H1 (cell line): ENCODE measurements at regions not wholly inside any gene's neighbourhood (a gene's known extent, or its start where the extent isn't known, plus 50 kb on each side); places are given as distances from the start of the nearest gene placed in this dataset.

Source experiments
- CTCF ChIA-PET: fragments of 300-600 bp; sonication (Branson Sonifier 250); formaldehyde crosslinking; loops from one replicate; lab custom pipeline; 2021; ENCODE audit not compliant: partially characterized antibody; lab: Charles Lee
- POLR2A ChIA-PET: fragments of 300-600 bp; sonication (Branson Sonifier 250); formaldehyde crosslinking; loops from one replicate; lab custom pipeline; 2021; ENCODE audit warnings: inconsistent platforms; ENCODE audit not compliant: partially characterized antibody; lab: Charles Lee
- DNase-seq, 2 experiments: peaks; one replicate each; pipeline versions ENCODE4 v3.0.0 to v3.0.0-alpha.2; 2010 to 2022; ENCODE audit warnings: low spot score in 2 of 2, low read depth in 1 of 2, mixed read lengths in 1 of 2
- FAIRE-seq: peaks from 2 replicates; lab custom pipeline; 2011; peaks lifted over from hg19 to GRCh38; lab: Jason Lieb, UNC
- H2AFZ ChIP-seq: 2 replicates; pipeline ENCODE4 v1.8.1; 2012; ENCODE audit warnings: low read length, inconsistent platforms
- H2AK5ac ChIP-seq: 2 replicates; pipeline ENCODE4 v1.6.1; 2013; ENCODE audit warnings: low read depth, low read length
- H2BK120ac ChIP-seq: replicated peaks from 2 replicates; pipeline ENCODE3; 2013; ENCODE audit warnings: low read depth, low read length, inconsistent platforms
- H2BK12ac ChIP-seq: 2 replicates; pipeline ENCODE4 v1.6.1; 2013; ENCODE audit warnings: low read depth, low read length
- H2BK15ac ChIP-seq: 2 replicates; pipeline ENCODE4 v1.6.1; 2013; ENCODE audit warnings: low read length
- H2BK20ac ChIP-seq: 2 replicates; pipeline ENCODE4 v1.6.1; 2013; ENCODE audit warnings: low read length
- H2BK5ac ChIP-seq: 2 replicates; pipeline ENCODE4 v1.6.1; 2013; ENCODE audit warnings: low read depth, low read length
- H3K14ac ChIP-seq: 2 replicates; pipeline ENCODE4 v1.6.1; 2013; ENCODE audit warnings: inconsistent platforms; ENCODE audit not compliant: insufficient read length
- H3K18ac ChIP-seq: 2 replicates; pipeline ENCODE4 v1.6.1; 2013; ENCODE audit warnings: low read length; ENCODE audit errors: extremely low read depth
- H3K23ac ChIP-seq: 2 replicates; pipeline ENCODE4 v1.6.1; 2013; ENCODE audit warnings: inconsistent platforms; ENCODE audit not compliant: insufficient read length
- H3K23me2 ChIP-seq: 2 replicates; pipeline ENCODE4 v1.6.1; 2013; ENCODE audit warnings: low read depth, low read length
- H3K27ac ChIP-seq: 2 replicates; pipeline ENCODE4 v1.6.1; 2011; ENCODE audit warnings: low read depth, low read length, inconsistent platforms
- H3K27me3 ChIP-seq, 4 experiments: replicated peaks in 1 of 4; 1 replicate in 1 of 4; 2 replicates in 3 of 4; pipeline versions ENCODE4 v1.6.1 to v1.8.1; 2011 to 2013; ENCODE audit warnings: low read length in 3 of 4, mild to moderate bottlenecking in 3 of 4, inconsistent platforms in 2 of 4, mixed read lengths in 2 of 4, moderate library complexity in 1 of 4; ENCODE audit not compliant: control insufficient read depth in 3 of 4, insufficient read depth in 3 of 4; ENCODE audit errors: extremely low read depth in 1 of 4
- H3K36me3 ChIP-seq, 4 experiments: 2 replicates each; pipeline versions ENCODE4 v1.6.1 to v1.8.1; 2011 to 2013; ENCODE audit warnings: mild to moderate bottlenecking in 4 of 4, low read length in 3 of 4, moderate library complexity in 2 of 4, control low read depth in 1 of 4, inconsistent platforms in 1 of 4; ENCODE audit not compliant: insufficient read depth in 4 of 4, control insufficient read depth in 2 of 4
- H3K4ac ChIP-seq: replicated peaks from 2 replicates; pipeline ENCODE3; 2013; ENCODE audit warnings: low read length, low read depth, mixed read lengths, inconsistent platforms; ENCODE audit not compliant: insufficient read length
- H3K4me1 ChIP-seq, 4 experiments: replicated peaks in 1 of 4; 1 replicate in 1 of 4; 2 replicates in 3 of 4; pipeline versions ENCODE4 v1.6.1 to v1.8.1; 2011 to 2013; ENCODE audit warnings: low read length in 3 of 4, inconsistent platforms in 2 of 4, mixed read lengths in 1 of 4; ENCODE audit not compliant: insufficient read depth in 4 of 4, control insufficient read depth in 3 of 4
- H3K4me2 ChIP-seq, 2 experiments: 2 replicates each; pipeline versions ENCODE4 v1.6.1 to v1.8.1; 2011 to 2013; ENCODE audit warnings: low read depth in 2 of 2, low read length in 2 of 2, control low read depth in 1 of 2, inconsistent platforms in 1 of 2, mild to moderate bottlenecking in 1 of 2; ENCODE audit not compliant: insufficient read depth in 1 of 2
- H3K4me3 ChIP-seq, 4 experiments: fragments of 200-600, 300-600 bp in 1 of 4; sonication (generic), shearing (Covaris generic), sonication (Bioruptor Twin) in 1 of 4; 2 replicates each; pipeline versions ENCODE4 v1.5.1 to v1.8.1; 2011 to 2016; ENCODE audit warnings: low read length in 4 of 4, low read depth in 3 of 4, control low read depth in 2 of 4, inconsistent platforms in 2 of 4, mild to moderate bottlenecking in 2 of 4, mixed read lengths in 1 of 4, moderate library complexity in 1 of 4; ENCODE audit not compliant: insufficient read depth in 2 of 4; ENCODE audit errors: extremely low read depth in 1 of 4
- H3K56ac ChIP-seq: replicated peaks from 2 replicates; pipeline ENCODE3; 2013; ENCODE audit warnings: low read depth, mild to moderate bottlenecking, mixed read lengths, low read length, inconsistent platforms; ENCODE audit not compliant: insufficient read length
- H3K79me1 ChIP-seq: 2 replicates; pipeline ENCODE4 v1.6.1; 2013; ENCODE audit warnings: low read depth, low read length, control low read depth
- H3K79me2 ChIP-seq, 2 experiments: 2 replicates each; pipeline versions ENCODE4 v1.6.1 to v1.8.1; 2012 to 2013; ENCODE audit warnings: low read length in 2 of 2, mild to moderate bottlenecking in 2 of 2, inconsistent platforms in 1 of 2; ENCODE audit not compliant: insufficient read depth in 2 of 2, control insufficient read depth in 1 of 2
- H3K9ac ChIP-seq, 4 experiments: replicated peaks in 1 of 4; 1 replicate in 1 of 4; 2 replicates in 3 of 4; pipeline versions ENCODE4 v1.6.1 to v1.8.1; 2011 to 2013; ENCODE audit warnings: low read depth in 3 of 4, low read length in 3 of 4, control low read depth in 2 of 4, mild to moderate bottlenecking in 2 of 4, moderate library complexity in 2 of 4, inconsistent platforms in 1 of 4; ENCODE audit errors: extremely low read depth in 1 of 4
- H3K9me3 ChIP-seq, 2 experiments: 2 replicates each; pipeline versions ENCODE4 v1.6.1 to v1.8.1; 2012 to 2013; ENCODE audit warnings: mild to moderate bottlenecking in 2 of 2, moderate library complexity in 2 of 2, control low read depth in 1 of 2, inconsistent platforms in 1 of 2, low read depth in 1 of 2, low read length in 1 of 2, mixed read lengths in 1 of 2; ENCODE audit not compliant: insufficient read depth in 2 of 2
- H4K20me1 ChIP-seq, 2 experiments: replicated peaks in 1 of 2; 2 replicates each; pipeline versions ENCODE3 to v1.8.1; 2011 to 2013; ENCODE audit warnings: inconsistent platforms in 2 of 2, low read length in 2 of 2, mild to moderate bottlenecking in 1 of 2; ENCODE audit not compliant: insufficient read depth in 2 of 2, control insufficient read depth in 1 of 2
- H4K5ac ChIP-seq: 2 replicates; pipeline ENCODE4 v1.6.1; 2013; ENCODE audit warnings: low read length, low read depth, mixed read lengths, inconsistent platforms; ENCODE audit not compliant: insufficient read length
- H4K8ac ChIP-seq: 2 replicates; pipeline ENCODE4 v1.8.0; 2013; ENCODE audit warnings: mild to moderate bottlenecking, moderate library complexity, low read length, inconsistent platforms; ENCODE audit not compliant: insufficient read depth; ENCODE audit errors: extremely low read depth
- H4K91ac ChIP-seq: replicated peaks from 2 replicates; pipeline ENCODE3; 2013; ENCODE audit warnings: low read length, mixed read lengths, inconsistent platforms; ENCODE audit not compliant: insufficient read length
- RBBP5 ChIP-seq: IDR thresholded peaks from 2 replicates; pipeline ENCODE4 v1.7.1; 2012; ENCODE audit warnings: low read depth, mild to moderate bottlenecking, inconsistent platforms, low read length, moderate library complexity, borderline replicate concordance
- SIX5 ChIP-seq: IDR thresholded peaks from 2 replicates; pipeline ENCODE4 v1.6.1; 2011; ENCODE audit warnings: mild to moderate bottlenecking, low read depth, low read length
- SRF ChIP-seq: IDR thresholded peaks from 2 replicates; pipeline ENCODE4 v1.6.1; 2011; ENCODE audit warnings: mild to moderate bottlenecking, low read depth, low read length, moderate library complexity
- WGBS, 2 experiments: shearing (Covaris generic) in 1 of 2; methylation state at CpG; one replicate each; pipeline versions ENCODE4 v1.1.6 to v1.1.7; 2013 to 2015; ENCODE audit warnings: low lambda C conversion rate in 2 of 2, mixed read lengths in 2 of 2, inconsistent platforms in 1 of 2, low coverage in 1 of 2, missing lambda C conversion rate in 1 of 2; ENCODE audit not compliant: insufficient replicate concordance in 2 of 2, insufficient coverage in 1 of 2, insufficient read length in 1 of 2; ENCODE audit errors: extremely low coverage in 1 of 2, missing lambda C conversion rate in 1 of 2; 5-methylcytosine and 5-hydroxymethylcytosine counted together

DNA sequence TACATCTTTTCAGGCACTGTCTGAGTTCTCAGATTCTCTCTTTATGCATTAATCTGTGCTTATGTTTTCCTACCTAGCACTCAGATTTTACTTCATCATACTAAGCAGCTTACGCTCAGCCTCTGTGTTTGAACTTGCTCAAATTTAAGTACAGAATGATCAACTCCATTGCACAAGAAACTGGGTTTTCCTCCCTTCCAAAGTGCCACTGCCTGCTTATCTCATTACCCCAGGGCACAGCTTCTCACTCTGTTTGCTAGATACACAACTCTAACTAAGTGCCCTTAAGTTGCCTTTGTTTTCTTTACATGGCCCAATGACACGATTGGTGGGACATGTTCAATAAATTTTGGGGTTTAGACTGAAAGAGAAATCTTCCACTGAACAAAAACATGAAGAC is 267.7 kb downstream of the GFRA1 start:
- Histone ChIP-seq H4K5ac (no peak overlapping the region), H3K4ac (no peak overlapping the region), H3K36me3 (no peaks in the 10 kb centered on the region), H3K56ac (no peak overlapping the region), H2AFZ (no peak overlapping the region), H3K27ac (no peak overlapping the region), H2BK120ac (no peak overlapping the region), H3K4me3 (no peak overlapping the region), H2BK12ac (no peak overlapping the region), H4K20me1 (no peaks in the 10 kb centered on the region), H3K79me1 (no peaks in the 10 kb centered on the region), H2BK15ac (no peak overlapping the region), H3K79me2 (no peaks in the 10 kb centered on the region), H2BK5ac (no peak overlapping the region), H3K9ac (no peak overlapping the region), H4K91ac (no peak overlapping the region), H3K23ac (no peak overlapping the region), H4K8ac (no peak overlapping the region), H3K14ac (no peak overlapping the region), H3K4me1 (no peaks in the 10 kb centered on the region), H2BK20ac (no peak overlapping the region), H3K23me2 (no peaks in the 10 kb centered on the region), H3K4me2 (no peak overlapping the region), H3K9me3 (no peaks in the 10 kb centered on the region), H2AK5ac (no peak overlapping the region), H3K18ac (no peak overlapping the region), H3K27me3 (no peaks in the 10 kb centered on the region)
- DNase-seq (no peak), FAIRE-seq (no peak)
- 93% methylated on average over 2 of the region's 2 CpGs; no CpG with 5 or more reads in 1 of the 2 experiments for WGBS, 2 experiments
- no peak for TF ChIP-seq SRF
- TF ChIP-seq RBBP5: no peak
- TF ChIP-seq SIX5: no peak
- CTCF ChIA-PET: interaction anchor here (1.7 kb wide), 1 partner anchor 9 kb away, joined by 3 read pairs; no protein-coding TSS in a partner anchor
- POLR2A ChIA-PET: no interaction called here
